KG1 (cell line): ENCODE measurements at regions not wholly inside any gene's neighbourhood (a gene's known extent, or its start where the extent isn't known, plus 50 kb on each side); places are given as distances from the start of the nearest gene placed in this dataset.
A peak's percentile ranks its signal among the peaks of the same experiment; 100 is the strongest.

Experiments
- DNase-seq: peaks from one replicate; lab custom pipeline; 2025; lab: John Stamatoyannopoulos, UW

DNA sequence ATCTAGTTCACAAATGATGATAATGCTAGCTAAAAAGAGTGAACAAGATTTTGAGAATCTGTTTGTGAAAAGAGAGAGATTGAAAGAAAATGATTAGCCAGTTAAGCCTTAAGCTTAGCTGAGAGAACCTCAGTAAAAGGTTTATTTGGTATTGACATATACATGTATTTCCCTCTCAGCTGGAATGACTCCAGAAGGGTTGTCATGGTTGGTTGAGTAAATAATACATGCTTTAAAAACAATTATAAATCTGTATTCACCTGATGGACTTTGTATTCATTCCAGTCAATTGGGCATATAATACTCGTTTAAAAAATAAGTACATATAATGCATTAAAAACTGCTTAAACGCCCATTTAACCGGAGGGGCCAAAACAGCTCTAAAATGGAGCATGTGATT, 181.4 kb downstream of the GRB14 start:
- DNase-seq, result no peak

DNA sequence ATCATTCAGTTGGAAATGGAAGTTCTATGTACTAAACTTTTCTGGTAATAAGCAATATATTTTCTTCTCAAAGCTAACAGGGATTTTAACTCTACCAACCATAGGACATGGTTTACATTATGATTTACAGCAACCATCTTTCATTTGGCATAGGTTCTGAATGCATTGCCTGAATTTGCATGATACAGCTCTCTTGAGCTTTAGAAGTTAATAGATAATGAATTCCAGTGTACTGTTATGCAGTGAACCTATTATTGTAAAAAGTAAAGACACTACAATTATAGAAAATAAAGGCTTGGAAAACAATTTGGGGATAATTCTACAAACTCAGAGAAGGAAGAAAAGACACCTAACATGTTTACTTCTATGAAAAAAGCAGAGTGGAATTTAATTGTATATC, 182.0 kb downstream of the GRB14 start:
- DNase-seq, result no peak

DNA sequence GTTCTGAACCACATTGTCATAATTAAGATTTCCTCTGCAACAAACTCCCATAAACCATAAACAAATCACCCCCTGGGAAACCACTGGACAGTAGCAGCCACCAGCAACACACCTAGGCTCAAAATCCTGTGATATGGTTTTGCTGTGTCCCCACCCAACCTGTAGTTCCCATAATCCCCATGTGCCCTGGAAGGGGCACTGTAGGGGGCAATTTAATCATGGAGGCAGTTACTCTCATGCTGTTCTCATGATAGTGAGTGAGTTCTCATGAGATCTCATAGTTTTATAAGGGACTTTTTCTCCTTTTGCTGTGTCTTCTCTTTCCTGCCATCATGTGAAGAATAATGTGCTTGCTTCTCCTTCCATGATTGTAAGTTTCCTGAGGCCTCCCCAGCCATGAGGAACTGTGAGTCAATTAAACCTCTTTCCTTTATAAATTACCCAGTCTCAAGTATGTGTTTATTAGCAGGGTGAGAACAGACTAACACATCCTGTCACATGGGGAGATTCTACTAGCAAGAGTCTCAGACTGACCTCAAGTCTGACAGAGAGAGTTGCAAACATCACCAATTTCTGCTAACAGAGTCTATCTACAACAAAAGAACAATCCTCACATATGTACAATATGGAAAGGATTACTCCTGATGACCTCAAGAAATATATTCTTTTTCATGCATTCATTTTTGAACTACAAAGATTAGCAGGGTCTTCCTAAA, 182.6 kb downstream of the GRB14 start:
- no peak for DNase-seq

DNA sequence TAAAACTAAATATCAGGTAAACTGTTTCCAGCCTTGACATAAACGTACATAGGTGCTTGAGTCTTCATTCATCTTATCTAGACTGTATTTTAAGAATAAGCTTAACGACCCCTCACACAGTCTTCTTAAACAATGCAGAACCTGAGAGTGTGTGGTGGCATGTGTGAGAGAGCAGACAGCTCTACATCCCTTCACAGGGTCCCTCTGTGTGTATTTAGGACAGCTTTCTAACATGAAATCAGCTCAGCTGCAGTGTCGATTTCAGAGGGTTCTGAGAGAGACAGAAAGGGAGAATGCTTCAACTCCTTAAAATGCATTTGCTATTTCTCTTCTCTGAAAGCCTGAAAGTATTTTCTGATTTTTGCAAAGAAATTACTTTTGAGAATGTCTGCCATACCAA, 185.2 kb downstream of the GRB14 start:
- no peak for DNase-seq

DNA sequence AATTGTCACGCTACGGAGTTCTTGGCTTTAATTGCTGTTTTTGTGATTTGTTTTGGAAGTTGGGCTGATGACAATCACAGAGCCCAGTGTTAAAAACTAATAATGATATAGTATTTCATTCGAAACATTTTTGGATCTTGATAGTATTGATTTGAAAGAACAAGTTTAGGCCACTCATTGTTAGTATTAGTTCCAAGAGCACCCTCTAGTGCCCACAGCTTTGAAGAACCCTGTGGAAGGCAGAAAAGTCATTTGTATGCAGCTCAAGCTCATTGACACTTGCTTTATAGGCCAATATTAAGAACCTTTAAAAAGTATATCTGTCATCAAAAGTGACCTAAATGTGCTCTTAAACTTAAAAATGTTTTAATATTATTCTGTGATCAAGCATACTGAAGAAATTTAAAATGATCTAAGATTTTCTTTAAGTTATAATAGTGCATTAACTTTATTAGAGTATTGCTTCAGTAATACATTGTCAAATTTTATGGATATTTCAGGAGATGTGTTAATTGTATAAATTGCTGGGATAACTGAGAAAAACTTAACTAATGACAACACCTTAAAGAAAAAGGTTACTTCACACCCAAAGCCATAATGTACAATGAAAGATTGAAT, 191.0 kb downstream of the GRB14 start:
- peak; percentile 3 for DNase-seq

DNA sequence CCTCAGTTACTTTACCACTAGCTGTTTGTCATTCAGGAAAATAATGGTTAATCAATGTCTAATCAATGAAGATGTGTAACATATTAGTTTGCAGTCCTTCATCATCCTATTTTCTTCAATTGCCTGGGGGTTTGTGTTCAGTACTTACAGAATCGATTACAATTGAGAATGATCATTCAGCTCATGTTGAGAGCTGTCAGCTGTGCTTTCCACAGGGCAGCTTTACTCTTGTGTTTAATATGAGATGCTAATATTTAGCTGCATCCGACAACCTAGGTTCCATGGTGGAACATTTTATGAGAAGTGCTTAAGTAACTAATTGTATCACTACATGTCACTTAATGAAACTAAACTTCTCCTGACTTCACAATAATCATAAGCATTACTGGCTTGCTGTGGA, 191.9 kb downstream of the GRB14 start:
- DNase-seq, result no peak

DNA sequence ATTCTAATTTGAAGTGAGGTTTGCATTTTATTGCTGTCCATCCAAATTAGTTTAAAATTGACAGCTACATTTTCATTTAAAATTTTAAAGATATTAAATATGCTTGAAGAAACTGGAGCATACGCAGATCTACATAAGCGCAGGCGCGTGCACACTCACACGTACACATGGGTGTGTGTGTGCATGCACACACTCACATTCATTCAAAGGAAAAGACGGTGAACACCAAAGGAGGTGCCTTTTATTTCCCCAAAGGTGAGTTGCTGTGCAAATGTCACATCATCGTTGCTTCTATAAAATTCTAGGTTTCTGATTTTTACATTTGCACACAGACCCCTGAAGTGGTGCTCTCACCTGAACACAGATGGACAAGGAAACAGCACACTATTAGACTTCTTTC, 194.2 kb downstream of the GRB14 start:
- DNase-seq, result no peak

DNA sequence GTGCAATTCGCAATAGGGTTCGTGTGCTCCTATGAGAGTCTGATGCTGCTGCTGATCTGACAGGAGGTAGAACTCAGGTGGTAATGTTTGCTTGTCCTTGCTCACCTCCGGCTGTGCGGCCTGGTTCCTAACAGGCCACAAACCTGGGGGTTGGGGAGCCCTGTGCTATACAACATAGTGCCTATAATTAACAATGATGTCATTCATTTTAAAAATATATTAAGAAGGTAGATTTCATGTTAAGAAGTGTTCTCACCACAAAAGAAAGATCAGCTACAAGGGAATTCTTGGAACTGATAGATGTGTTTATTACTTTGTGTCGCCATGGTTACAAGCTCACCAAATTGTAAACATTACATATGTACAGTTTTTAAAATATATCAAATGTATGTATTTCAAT, 200.5 kb downstream of the GRB14 start:
- no peak for DNase-seq

DNA sequence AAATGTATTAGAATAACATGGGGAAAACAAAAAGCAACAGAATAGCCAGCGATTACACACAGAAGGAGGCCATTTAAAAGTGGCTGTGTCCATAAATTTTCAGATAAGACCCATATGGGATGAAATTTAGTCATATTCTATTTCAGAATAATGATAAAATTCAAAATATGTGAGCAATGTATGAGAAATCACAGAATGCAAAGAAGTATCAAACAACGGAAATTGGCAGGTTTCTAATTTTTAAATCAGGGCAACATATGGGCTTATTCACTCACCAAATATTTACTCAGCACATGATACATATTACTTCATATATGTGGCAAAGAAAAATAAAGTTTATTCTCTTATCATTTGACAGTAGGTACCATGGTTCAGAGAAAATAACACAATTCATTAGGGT, 208.5 kb downstream of the GRB14 start:
- DNase-seq, result no peak

DNA sequence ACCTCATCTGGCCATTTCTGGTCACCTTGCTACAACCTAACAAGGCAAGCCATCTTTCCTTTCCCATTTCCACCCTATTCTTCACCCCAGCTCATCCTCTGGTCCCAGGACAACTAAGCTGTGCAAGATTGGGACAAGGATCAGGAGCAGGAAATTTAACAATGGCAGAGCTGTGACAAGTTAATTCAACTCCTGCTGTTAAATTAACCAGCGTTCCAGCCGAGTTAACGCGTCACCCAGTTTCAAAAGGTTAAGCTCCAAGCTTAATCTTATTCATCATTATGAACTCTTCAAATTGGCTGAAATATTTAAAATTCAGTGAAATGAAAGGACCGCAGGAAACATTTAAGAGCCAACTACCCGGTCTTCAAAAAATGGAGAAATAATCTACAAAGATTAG, 231.9 kb downstream of the GRB14 start:
- DNase-seq, result no peak

DNA sequence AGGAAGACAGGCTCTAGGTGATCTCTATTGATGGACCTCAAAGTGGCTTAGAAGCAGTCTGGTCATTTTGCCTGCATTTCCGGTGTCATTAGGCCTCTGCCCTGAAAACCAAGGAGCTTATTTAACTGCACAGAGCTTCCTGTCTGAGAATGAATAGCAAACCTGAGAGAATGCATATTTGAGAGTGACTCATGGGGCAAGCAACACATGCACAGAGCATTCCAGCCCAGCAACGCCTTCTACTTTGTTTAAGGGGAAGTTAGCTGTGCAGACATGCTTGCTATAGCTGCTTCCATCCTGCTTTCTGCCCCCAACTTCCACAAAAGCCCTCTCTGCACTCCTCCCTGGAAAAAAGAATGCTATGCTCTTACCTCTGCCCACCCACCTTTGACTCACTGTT, 232.8 kb downstream of the GRB14 start:
- no peak for DNase-seq

DNA sequence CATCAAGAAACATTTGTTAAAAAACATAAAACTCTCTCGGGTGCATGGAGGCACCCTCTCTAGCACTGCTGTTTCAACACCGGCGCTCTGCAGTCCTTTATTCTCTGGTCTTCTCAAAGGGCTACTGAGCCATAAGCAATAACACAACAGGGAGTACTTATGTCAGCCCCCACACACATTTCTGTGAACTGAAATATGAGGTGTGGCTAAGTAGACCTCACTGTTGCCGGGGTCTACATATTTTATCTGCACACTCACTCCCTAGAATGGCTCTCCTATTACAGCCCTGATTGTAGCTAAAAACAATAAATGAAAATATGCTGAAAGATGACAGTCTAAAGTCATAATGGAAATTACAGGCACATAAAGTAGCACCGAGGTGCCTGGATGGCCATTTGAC, 235.1 kb downstream of the GRB14 start:
- DNase-seq, result no peak

DNA sequence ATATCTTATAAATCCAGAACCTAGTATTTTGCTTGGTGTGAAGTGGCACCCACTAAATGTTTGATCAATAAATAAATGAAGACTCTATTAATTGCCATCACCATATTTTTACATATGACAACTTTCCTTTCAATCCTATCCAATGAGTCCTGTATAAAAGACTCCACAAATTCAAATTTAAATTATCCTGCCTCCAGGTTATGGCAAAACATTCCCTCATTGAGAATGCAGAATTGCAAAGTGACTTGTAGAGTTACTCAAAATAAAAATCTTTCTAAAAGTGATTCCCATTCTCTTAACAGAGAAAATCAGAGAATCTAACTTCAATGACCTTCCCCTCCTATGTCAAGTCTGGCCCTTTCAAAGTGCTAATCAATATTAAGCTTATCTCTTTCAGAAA, 236.8 kb downstream of the GRB14 start:
- DNase-seq, result no peak

DNA sequence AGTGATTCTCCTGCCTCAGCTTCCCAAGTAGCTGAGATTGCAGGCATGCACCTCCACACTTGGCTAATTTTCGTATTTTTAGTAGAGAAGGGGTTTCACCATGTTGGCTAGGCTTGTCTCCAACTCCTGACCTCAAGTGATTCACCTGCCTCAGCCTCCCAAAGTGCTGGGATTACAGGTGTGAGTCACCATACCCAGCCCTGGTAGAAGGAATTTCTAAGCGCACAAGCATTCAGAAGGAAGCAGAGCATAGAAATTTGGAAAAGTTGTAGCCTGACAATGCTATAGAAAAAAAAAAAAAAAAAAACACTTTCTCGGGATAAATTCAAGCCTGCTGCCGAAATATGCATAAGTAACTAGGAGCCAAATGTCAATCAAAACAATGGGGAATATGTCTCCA, 249.4 kb downstream of the GRB14 start:
- DNase-seq, result no peak

DNA sequence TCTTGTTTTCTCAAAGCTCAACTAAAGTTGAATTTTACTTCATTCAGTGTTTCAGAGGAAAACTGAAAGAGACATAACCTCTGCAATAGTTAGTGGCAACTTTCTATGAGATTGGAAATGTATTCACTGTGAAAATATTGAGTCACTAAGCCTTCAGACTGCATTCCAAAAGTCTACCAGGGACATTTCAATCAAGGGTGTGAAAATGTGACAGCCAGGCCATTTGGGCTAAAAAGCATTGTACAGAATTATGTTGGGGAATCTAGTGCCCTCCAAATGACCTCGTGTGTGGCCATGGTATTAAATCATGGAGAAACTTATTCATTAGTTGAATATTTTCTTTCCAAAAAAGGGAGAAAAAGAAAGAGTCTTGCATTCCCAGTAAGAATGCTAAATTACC, 251.9 kb downstream of the GRB14 start:
- DNase-seq, result no peak

DNA sequence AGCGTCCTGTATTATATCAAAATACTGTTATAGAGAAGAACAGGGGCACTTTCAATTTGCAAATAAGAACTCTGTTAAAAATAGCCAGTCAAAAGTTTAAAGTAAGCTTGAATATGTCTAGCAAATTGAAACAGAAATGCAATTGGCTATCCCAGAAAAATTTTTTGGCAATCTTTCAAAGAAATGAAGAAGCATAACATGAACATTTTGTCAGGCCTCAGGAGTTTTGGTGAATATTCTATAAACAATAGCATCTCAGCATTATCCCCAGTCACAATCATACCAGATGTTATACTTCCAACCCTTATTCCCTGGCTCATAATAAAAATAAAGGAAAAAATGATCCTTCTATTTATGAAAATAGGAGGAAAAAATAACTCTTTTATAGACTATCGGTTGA, 252.4 kb downstream of the GRB14 start:
- DNase-seq, result no peak

DNA sequence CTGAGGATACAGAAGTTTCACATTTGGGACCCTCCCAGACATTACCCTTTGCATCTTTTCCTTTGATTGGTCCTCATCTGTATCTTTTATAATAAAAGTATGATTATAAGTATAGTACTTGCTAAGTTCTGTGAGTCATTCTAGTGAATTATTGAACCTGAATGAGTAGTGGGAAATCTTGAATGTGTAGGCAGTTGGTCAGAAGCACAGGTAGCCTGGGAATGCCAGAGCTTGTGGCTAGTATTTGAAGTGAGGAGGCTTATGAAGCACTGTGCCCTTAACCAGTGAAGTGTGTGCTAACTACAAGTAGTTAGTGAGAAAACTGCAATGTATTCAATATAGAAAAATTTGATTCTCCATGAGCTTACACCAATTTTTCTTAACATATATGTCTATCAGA, 257.6 kb downstream of the GRB14 start:
- DNase-seq, result no peak

DNA sequence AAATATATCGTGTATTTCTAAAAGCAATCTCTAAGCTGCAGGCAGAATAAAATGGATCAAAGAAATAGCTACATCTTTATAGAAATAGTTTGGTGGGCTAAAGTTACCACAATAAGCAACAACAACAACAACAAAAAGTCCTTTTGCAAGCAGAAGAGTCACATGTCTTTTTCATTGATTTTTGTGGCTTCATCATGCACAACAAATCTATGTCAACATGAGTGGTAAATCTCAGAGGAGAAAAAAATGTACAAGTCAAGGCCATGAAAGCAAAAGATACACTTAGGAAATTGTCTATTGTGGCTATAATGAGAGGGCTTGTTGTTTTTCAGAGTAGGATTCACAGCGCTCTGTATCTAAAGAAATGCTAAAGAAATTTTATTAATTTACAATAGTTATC, 269.7 kb downstream of the GRB14 start:
- DNase-seq, result no peak

DNA sequence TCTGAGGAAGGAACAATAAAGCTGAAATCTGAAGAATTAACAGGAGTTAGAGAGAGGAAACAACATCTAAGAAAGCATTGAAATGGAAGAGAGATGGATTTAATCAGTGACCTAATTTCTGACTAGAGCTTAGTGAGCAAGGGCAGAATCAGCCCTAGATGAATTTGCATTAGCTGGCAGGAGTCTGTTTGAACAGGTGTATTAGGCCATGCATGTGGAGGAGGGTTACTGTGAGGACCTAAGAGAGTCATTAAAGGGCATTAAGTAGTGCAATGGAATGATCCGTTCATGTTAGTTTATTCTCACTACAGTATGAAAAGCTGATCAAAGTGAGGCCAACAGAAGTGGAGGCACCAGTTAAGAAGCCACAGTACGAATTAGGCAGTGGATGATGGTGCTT, 285.3 kb downstream of the GRB14 start:
- DNase-seq, result no peak

DNA sequence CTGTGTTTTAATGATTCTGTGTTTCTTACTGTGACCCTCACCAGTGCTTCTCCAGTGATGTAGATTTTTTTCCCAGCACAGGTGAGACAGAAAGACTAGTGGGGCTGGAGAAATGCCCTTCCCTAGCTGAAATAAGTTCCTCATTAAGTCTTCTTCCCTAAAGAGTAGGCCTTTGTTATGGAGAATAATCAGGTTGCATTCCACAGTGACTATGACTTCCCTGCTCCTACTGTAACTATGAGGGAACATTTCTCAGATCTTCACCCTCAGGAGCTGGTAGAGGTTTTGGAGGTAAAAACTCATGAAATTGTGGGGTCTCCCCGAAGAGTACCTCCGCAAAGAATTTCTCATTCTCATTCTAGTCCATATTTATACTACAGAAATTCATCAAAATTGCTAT, 286.2 kb downstream of the GRB14 start:
- no peak for DNase-seq

DNA sequence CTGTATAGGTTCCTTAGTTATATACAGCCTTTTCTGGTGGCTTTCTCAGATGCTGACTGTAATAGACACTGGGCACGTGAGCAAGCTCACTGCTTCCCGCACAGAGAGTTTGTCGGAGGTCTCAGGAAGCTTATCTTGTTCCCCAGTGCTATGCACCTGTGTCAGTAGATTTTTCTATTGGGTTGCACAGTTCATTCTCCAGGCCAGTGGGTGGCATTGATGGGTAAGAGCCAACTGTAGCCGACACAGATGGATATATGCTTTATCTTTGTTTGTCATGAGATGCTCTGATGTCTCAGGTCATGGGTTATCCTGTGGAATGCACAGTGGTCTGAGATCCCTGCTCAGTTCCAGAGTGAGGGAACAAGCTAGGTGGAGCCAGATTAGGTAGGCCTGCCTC, 293.0 kb downstream of the GRB14 start:
- DNase-seq, result no peak

DNA sequence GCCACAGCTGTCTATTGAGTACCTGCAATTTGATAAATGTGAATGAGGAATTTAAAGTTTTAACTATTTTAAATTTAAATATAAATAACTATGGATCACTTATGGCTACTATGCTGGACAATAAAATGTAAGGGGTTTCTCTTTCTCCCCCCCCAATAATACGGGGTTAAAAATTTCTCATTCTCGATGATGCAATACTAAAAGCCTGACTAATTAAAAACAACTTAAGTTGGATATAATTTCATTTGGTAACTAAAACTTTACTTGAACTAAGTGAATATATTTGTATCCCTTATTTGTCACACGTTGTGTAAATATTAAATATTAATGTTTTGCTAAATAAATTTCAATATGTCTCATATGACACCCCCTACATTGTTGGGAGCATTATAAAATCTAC, 297.3 kb downstream of the GRB14 start:
- DNase-seq, result no peak

DNA sequence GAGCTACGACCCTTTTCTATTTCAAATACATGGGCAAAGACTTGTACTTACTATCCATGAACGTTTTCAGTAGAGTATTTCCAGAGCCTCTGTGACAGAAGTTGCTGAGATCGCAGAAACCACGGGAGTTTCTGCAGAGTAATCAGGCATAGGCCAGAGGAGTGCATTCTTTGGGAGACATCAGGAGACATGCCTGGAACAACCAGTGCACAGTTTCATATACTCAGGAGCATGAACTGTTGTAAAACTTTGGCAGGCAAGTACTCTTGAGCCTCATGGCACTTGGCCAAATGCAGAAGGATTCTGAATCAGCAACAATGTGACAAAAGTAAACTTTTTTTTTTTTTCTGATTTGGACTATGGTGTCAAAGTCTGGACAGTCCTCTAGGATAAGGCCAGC, 307.1 kb downstream of the GRB14 start:
- no peak for DNase-seq

DNA sequence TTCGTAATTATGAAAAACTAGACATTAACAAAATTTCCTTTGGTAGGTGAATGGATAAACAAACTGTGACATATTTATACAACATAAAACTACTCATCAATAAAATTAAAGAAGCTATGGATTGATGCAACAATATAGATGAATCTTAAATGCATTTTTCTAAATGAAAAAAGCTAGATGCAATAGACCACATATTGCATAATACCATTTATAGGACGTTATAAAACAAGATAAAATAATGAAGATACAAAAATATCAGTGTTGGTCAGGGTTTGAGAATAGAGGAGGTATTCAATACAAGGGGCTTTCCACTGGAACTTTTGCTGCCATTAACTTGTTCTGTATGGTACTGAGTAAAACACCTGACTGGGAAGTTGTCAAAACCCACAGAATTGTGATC, 314.4 kb downstream of the GRB14 start:
- DNase-seq, result no peak
